Heart left ventricle (tissue), 16 donors: ENCODE measurements at regions not wholly inside any gene's neighbourhood (a gene's known extent, or its start where the extent isn't known, plus 50 kb on each side); places are given as distances from the start of the nearest gene placed in this dataset.

Experiments used
- ATAC-seq, 4 donors: fragments of 200-7000 bp; cut with Tn5 transposase; one replicate each; pipeline ENCODE4 v1.9.1; 2020 to 2022; ENCODE audit warnings: moderate library complexity in 4 of 4, mild to moderate bottlenecking in 3 of 4, moderate number of reproducible peaks in 1 of 4
- DNase-seq, 5 donors: peaks; one replicate each; pipeline ENCODE4 v3.0.0-alpha.2; 2020
- H3K27ac ChIP-seq, 12 donors: fragments of 200-600 bp; sonication (generic) in 4 of 12; one replicate each; pipeline versions ENCODE4 v1.5.0 to v1.8.0; 2016 to 2022; ENCODE audit warnings: mild to moderate bottlenecking in 2 of 12
- H3K27me3 ChIP-seq, 9 donors: fragments of 200-600 bp; sonication (generic) in 2 of 9; one replicate each; pipeline versions ENCODE4 v1.5.1 to v1.8.0; 2016 to 2022; ENCODE audit warnings: mild to moderate bottlenecking in 3 of 9
- H3K36me3 ChIP-seq, 9 donors: fragments of 200-600 bp; sonication (generic) in 2 of 9; one replicate each; pipeline versions ENCODE4 v1.5.0 to v1.8.0; 2018 to 2022; ENCODE audit warnings: mild to moderate bottlenecking in 2 of 9
- H3K4me1 ChIP-seq, 12 donors: fragments of 200-600 bp; sonication (generic) in 4 of 12; one replicate each; pipeline versions ENCODE4 v1.5.0 to v1.8.0; 2016 to 2022; ENCODE audit warnings: mild to moderate bottlenecking in 3 of 12
- H3K4me3 ChIP-seq, 12 donors: fragments of 200-600 bp; sonication (generic) in 4 of 12; one replicate each; pipeline versions ENCODE4 v1.5.0 to v1.8.0; 2017 to 2022; ENCODE audit warnings: mild to moderate bottlenecking in 9 of 12, moderate library complexity in 4 of 12
- H3K9me3 ChIP-seq, 12 donors: fragments of 200-600 bp; sonication (generic) in 4 of 12; one replicate each; pipeline versions ENCODE4 v1.5.0 to v1.8.0; 2016 to 2022; ENCODE audit warnings: mild to moderate bottlenecking in 1 of 12
- POLR2A ChIP-seq, 2 donors: fragments of 450-650 bp; IDR thresholded peaks; one replicate each; pipeline ENCODE4 v1.6.1; 2017; ENCODE audit warnings: antibody characterized with exemption in 2 of 2, mild to moderate bottlenecking in 2 of 2, moderate library complexity in 2 of 2
- WGBS, 4 donors: extraction: QIAGEN DNeasy Blood & Tissue Kit in 2 of 4; methylation state at CpG; one replicate each; pipeline versions ENCODE4 v1.1.5 to v1.1.7; 2013 to 2018; 5-methylcytosine and 5-hydroxymethylcytosine counted together
- intact Hi-C, 10 donors: fragments of 100-400 bp; cut with DNase I; formaldehyde crosslinking; loops; one replicate each; pipeline versions ENCODE4 v1.11.1 to v1.14.2; 2022
- TF ChIP-seq, protein P1 (sequence below), 12 donors: fragments of 200-600 bp; sonication (generic) in 4 of 12; IDR thresholded peaks; one replicate each; pipeline versions ENCODE4 v1.5.0 to v1.8.0; 2018 to 2022; ENCODE audit warnings: antibody characterized with exemption in 12 of 12, mild to moderate bottlenecking in 5 of 12
- donor health status: ischemic (EF 13 %, LVEDD 7.1; RV severe dilation, severe dysfunction).
- donor health status: healthy with polysubstance abuse.
- donor health status: DM: no; HTN: yes; CAD: no.
- donor health status: DM: no; HTN: no; CAD: no.
- donor health status: ischemic (EF 25% LVEDD 6.9; RV normal size, moderate dysfunction).
- donor health status: ischemic (EF 25% LVEDD 5.7; RV mildly dilated, moderate dysfunction).
- donor health status: healthy.
- donor health status: DM: yes; HTN: yes; CAD: no.
- donor health status: ischemic (EF 35%, LVEDD 5.7; RV mildly dilated, moderate dysfunction).
- donor health status: nonischemic (EF 11% LVEDD 7.7; RV severe dilation, severe dysfunction).
- donor health status: DM: yes; HTN: yes; CAD: no.
- donor health status: PGD.
- donor health status: ischemic (EF 29% LVEDD 5.4; RV normal size, mild dysfunction).
- donor health status: nonischemic (EF 23%, LVEDD 6.1; RV moderate dilation, normal function).

DNA sequence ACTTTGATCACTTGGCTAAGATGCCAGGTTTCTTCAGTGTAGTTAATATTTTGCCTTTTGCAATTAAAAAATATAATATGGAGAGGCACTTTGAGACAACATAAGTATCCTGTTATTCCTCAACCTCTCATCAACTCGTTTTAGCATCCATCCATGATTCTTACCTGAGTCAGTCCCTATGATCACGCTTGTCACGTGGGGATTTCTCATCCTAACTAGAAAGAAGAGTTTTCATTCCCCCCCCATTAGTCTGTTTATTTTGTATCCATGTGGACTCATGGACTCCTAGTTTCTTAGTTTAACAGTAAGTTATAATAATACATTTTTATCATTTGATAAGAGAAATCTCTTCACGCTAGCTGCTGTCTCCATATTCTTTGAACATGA, 110.3 kb downstream of the SLC25A47 start:
- intact Hi-C loops: no loop called here
- 81 to 94% (median 90%) methylated on average over 4 of the region's 4 CpGs for WGBS, 4 donors
- TF ChIP-seq POLR2A (IDR thresholded peaks at IDR 0.05): no peak
- TF ChIP-seq, protein P1, sequence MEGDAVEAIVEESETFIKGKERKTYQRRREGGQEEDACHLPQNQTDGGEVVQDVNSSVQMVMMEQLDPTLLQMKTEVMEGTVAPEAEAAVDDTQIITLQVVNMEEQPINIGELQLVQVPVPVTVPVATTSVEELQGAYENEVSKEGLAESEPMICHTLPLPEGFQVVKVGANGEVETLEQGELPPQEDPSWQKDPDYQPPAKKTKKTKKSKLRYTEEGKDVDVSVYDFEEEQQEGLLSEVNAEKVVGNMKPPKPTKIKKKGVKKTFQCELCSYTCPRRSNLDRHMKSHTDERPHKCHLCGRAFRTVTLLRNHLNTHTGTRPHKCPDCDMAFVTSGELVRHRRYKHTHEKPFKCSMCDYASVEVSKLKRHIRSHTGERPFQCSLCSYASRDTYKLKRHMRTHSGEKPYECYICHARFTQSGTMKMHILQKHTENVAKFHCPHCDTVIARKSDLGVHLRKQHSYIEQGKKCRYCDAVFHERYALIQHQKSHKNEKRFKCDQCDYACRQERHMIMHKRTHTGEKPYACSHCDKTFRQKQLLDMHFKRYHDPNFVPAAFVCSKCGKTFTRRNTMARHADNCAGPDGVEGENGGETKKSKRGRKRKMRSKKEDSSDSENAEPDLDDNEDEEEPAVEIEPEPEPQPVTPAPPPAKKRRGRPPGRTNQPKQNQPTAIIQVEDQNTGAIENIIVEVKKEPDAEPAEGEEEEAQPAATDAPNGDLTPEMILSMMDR (IDR thresholded peaks at IDR 0.05): no peak

DNA sequence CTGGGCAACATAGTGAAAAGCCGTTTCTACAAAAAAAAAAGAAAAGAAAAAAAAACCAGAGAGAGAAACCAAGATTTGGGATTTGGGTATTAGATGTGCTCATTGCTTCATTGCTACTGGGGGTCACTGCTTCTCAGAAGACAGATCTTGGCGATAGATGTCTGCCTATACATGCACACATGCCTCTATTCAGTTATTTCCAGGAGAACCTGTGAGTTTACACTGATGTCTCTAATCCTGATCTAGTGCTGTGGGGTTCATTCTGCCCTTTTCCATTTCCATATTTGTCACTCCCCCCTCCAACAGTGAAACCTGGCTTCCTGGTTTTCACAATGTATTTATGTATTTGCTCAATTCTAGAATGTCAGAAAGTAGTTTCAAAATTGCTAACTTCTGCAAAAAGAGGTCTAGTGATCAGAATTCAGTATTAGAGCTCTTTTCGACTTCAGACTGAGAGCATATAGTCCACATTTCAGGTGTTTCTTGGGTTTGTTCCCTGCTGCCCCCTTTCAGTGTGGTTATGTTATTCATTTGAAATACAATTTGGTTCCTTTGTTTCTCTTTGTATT, 111.0 kb downstream of the SLC25A47 start:
- Histone ChIP-seq H3K27ac (no peak overlapping the region), H3K36me3 (no peaks in the 10 kb centered on the region), H3K4me3 (no peak overlapping the region), H3K4me1 (no peaks in the 10 kb centered on the region), H3K9me3 (no peaks in the 10 kb centered on the region), H3K27me3 (no peaks in the 10 kb centered on the region)
- intact Hi-C loops: no loop called here
- WGBS, 4 donors: 84 to 92% (median 89%) methylated on average over 3 of the region's 3 CpGs
- no peak for ATAC-seq
- TF ChIP-seq POLR2A (IDR thresholded peaks at IDR 0.05): no peak
- TF ChIP-seq, protein P1 (IDR thresholded peaks at IDR 0.05): no peak
- no peak for DNase-seq

More for the DNA sequence above, 110.3 kb downstream of the SLC25A47 start:
- Histone ChIP-seq H3K4me3 (no peak overlapping the region), H3K36me3 (no peaks in the 10 kb centered on the region), H3K9me3 (no peaks in the 10 kb centered on the region), H3K27ac (no peak overlapping the region), H3K4me1 (no peaks in the 10 kb centered on the region), H3K27me3 (no peaks in the 10 kb centered on the region)
- no peak for ATAC-seq
- no peak for DNase-seq

DNA sequence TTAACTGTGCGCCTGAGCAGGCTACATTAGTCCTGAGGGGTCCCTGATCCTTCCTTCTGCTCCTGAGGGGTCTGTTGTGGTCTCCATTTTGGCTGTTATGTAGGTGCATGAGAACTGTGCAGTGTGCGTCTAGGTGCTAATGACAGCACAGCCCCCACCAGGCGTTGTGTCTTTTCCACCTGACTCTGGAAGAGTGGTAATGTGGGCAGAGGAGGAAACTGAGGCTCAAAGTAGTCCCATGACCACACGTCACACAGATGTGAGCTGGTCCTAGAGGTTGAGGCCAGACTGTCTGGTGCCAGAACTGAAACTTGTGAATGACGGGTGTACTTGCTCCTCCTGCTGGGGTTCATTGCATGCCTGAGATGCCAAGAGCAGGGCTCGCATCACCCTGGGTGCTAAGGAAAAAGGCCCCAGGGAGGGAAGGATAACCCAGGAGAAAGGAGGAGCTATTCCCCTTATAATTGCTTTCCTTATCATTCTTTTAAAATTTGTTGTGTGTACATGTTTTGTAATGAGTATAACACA, 111.8 kb downstream of the SLC25A47 start:
- Histone ChIP-seq H3K4me1 (peaks cover 0 to 7% (median 3%) of the 10 kb centered on the region in 12 donors), H3K36me3 (no peaks in the 10 kb centered on the region), H3K27ac (no peak overlapping the region), H3K9me3 (no peaks in the 10 kb centered on the region), H3K4me3 (no peak overlapping the region), H3K27me3 (no peaks in the 10 kb centered on the region)
- intact Hi-C loops: no loop called here
- 91 to 98% (median 93%) methylated on average over 6 of the region's 6 CpGs for WGBS, 4 donors
- TF ChIP-seq, protein P1 (IDR thresholded peaks at IDR 0.05): no peak
- no peak for TF ChIP-seq POLR2A (IDR thresholded peaks at IDR 0.05)
- ATAC-seq (no peak), DNase-seq (no peak)

DNA sequence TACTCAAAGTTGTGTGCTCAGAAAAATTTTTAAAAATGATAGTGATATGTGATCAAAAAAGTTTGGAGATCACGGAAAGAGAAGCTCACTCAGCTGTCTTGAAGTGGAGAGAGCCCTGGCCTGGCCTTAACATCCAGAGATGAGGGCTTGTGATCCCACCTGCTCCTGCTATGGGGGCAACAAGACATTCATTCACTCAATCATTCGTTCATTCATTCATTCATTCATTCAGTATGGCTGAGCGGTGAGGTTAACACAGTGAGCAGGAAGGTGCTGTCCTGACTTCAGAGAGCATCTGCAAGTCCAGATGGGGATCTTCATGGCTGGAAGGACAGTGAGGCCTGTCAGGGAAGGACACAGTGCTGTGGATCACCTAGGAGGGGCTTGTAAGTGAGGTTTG, 112.3 kb downstream of the SLC25A47 start:
- WGBS, 4 donors: 77 to 84% (median 78%) methylated on average over 3 of the region's 3 CpGs
- H3K4me3 ChIP-seq: no peak overlapping the region

More for the DNA sequence above, 112.3 kb downstream of the SLC25A47 start:
- Histone ChIP-seq H3K36me3 (no peaks in the 10 kb centered on the region), H3K27me3 (no peaks in the 10 kb centered on the region), H3K27ac (no peak overlapping the region), H3K9me3 (no peaks in the 10 kb centered on the region), H3K4me1 (peaks cover 0 to 12% (median 8%) of the 10 kb centered on the region in 12 donors)
- TF ChIP-seq, protein P1 (IDR thresholded peaks at IDR 0.05): no peak
- no peak for TF ChIP-seq POLR2A (IDR thresholded peaks at IDR 0.05)
- ATAC-seq (no peak), DNase-seq (no peak)
- intact Hi-C loops: no loop called here
